Non-pigmented ciliary epithelial cell (primary cell): ENCODE measurements at regions not wholly inside any gene's neighbourhood (a gene's known extent, or its start where the extent isn't known, plus 50 kb on each side); places are given as distances from the start of the nearest gene placed in this dataset.

Experiments used
- DNase-seq: peaks from one replicate; pipeline ENCODE4 v3.0.0-alpha.2; 2010; ENCODE audit warnings: low read depth

GRCh38 chr16:86632206-86632605 is 53.9 kb downstream of the FOXL1 start:
- DNase-seq, result no peak

GRCh38 chr16:86632944-86633343 is 54.6 kb downstream of the FOXL1 start:
- no peak for DNase-seq

GRCh38 chr16:86634292-86634691 is 55.9 kb downstream of the FOXL1 start:
- no peak for DNase-seq

DNA sequence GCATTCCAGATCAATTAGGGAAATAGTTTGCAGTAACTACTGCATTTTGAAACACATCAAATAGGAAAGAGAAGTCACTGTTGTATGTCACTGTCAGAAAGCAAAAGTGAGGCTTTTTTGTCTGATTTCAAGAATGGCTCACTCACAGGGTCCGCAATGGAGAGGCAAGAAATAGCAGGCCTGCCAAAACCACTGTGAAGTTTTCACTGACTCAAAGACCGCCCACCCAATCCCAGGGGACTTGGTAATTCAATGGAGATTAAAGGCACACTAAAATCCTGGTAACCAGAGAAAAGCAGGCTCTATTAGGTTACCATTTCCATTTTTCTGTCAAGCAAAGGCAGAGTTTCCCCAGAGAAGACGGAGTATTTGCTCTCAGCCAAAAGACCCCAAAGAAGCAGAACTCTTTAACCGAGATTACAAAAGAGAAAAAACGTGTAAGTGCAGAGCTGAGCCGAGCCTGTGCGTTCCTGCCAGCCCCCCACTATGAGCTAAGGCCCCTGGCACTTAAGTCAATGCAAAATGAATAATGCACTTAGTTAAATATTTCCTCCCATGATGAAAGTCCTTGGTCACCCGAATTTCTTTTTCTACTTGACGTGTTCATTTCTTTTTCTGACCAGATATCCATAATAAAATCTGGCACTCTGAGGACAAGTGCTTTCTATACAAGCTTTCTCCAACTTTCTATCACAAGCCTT is 57.0 kb downstream of the FOXL1 start:
- DNase-seq, result no peak

DNA sequence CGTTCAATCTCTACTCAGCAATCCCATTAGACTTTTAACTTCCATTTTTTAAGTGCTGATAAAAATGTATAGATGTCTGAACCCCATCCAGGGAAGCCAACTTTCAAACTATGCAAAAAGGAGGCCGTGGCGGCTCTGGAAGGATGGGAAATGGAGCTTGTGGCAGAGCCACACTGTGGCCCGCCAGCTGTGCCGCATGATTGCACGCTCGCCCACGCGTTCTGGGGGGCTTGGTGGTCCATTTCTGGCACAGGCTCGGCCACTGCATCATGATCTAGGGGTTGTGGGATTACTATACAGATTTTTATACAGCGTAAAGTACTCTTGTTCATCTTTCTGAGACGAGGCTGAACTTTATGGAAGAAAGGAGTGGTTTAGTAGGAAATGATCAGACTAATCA is 57.6 kb downstream of the FOXL1 start:
- no peak for DNase-seq

DNA sequence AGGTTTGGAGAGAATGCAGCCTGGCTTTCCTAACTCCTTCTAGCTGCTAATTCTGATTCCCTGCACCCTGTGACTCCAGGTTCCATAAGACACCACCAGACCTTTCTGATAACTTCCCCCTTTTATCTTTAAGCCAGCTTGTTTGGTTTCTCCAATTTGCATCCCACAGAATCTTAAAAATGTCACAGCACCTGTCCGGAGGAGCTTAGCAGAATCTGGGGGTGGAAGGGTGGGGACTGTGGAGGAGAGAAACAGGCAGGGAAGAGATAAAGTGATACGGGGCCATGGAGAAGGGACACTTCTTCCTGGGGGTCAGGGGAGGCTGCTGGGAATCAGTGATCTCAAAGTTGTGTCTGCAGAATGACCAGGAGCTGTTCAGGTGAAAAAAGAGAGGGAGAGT is 59.4 kb downstream of the FOXL1 start:
- no peak for DNase-seq

DNA sequence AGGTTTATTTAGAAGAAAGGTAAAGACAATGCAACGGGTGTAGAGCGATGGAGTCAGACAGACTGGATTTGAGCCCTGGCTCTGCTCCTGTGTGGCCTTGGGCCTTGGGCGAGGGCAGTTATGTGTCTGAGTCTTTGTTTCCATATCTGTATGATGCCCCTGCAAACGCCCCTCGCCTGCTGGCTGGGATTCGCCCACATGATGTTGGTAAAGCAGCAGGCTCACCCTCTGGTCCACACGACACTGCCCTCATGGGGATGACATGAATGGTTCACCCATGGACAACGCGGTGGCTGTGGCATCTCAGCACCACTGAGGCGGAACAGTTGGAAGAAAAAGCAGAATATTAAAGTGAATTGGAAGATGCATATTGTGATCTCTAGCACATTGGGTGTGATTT is 60.3 kb downstream of the FOXL1 start:
- DNase-seq, result no peak

DNA sequence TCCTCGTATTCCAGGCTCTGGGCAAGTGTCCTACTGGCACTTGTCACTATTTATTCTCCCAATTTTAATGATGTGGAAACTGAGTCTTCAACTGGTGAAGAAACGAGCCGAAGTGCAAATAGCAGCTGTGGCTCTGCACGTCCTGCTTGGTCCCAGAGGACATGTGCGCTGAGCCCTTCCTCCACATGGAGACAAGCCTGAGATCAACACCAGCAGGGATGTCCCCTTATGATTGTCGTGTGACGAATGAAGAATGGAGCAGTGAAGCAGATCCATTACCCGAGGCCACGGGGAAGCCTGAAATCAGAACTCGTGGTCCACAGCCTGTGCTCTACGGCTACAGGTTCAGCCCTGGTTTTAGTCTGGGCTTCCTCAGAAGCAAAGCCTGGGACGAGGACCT is 61.0 kb downstream of the FOXL1 start:
- DNase-seq, result no peak

- DNase-seq, result no peak
Measured at GRCh38 chr16:86640265-86640843, 62.0 kb downstream of the FOXL1 start.

DNA sequence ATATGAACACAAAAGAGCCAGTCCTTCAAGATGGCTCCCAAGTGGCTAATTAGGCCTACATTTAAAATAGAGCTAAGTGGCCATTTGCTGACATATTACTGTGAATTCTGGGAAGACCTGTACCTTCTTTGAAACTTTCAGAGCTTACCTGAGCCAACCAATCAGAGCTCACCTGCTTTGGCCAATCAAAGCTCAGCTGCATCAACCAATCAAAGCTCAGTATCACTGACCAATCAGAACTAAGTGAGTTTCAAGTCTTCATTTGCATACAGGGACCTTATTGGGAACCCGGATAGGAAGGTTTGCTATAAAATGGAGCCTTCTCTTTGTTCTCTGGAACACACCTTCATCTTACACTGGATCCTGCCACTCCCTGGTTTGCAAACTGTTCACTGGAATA is 63.7 kb downstream of the FOXL1 start:
- no peak for DNase-seq

- DNase-seq, result no peak
Measured at GRCh38 chr16:86643671-86644070, 65.3 kb downstream of the FOXL1 start.

DNA sequence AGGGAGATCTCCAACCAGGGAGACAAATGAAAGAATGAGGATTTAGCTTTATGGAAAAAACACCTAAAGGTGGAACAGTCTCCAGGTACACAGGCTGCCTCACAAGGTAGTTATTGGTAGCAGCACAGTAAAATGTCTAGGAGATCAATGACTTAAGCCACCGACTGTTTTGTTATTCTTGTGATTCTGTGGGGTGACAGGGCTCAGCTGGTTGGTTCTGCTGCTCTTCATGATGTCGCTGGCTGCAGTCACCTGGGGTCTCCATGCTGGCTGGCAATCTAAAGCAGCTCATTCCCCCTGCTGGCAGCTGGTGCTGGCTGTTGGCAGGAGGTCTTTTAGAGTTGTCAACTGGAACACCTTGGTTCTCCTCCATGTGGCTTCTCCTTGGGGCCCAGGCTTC is 69.2 kb downstream of the FOXL1 start:
- DNase-seq, result no peak

DNA sequence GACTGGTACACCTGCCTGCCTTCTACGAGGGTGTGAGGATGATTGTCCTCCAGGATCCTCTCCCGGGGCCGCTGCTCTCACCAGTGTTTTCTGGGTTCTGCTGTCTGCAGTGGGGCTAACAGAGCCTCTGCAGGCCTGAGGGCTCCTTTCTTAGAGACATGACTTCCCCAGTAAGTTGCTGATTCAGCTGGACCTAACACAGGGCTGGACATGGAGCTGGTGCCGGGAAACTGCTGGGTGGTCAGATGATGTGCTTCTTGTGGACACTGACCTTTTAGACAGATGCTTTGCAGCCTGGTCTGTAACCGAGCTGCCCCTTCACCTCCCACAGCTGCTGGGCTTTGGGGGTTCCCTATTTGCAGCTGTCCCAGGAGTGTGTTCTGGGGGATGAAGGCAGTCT is 71.5 kb downstream of the FOXL1 start:
- no peak for DNase-seq

GRCh38 chr16:86651013-86651627 is 72.8 kb downstream of the FOXL1 start:
- no peak for DNase-seq

DNA sequence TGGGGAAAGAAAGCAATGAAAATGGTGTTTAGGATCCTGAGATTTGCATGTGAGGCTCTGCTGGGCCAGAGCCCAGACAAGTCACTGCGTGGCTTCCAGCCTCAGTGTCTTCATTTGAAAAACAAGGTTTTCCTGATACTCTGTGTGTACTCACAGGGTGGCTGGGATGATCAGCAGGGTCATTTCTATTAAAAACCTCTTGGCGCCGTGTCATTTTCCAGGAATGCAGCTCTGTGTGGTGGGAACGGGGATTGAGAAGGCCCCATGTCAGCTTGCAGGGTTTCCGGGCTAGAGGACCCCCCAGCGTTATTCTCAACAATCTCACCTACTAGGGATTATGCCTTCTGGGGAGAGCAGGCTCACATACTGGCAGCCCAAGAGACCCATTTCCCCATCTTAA is 73.5 kb downstream of the FOXL1 start:
- no peak for DNase-seq

DNA sequence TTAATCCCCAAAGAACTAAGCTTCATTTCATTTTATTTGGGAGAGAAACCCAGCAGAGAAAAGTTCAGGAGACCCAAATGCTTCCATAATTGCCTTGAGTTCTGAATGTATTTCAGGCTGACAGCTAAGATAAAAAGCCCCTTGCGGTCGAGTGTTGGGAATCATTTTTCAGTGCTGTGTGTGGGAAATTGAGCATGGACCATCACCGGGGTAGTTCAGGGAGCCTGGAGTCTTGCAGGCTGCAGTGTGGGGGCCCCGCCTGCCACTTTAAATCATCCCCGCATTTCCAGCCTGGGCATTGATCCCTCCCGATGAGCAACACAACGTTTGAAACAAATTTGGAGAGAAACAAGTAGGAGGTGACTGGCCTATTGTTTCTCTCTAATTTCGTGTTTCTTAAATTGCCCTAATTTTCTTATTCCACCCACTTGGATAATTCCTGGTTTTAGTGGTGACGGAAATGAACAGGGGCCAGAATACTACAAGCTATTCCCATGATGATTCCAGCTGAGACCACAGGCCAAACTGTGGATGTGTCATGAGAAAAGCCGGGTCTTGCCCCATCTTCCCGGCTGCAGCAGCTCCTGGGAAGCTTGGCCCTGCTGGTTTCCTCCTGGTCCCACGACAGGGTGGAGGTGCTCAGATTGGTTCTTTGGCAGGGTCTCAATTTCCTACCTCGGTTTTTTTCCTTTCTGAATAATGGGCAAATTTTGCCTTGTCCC is 75.1 kb downstream of the FOXL1 start:
- no peak for DNase-seq

DNA sequence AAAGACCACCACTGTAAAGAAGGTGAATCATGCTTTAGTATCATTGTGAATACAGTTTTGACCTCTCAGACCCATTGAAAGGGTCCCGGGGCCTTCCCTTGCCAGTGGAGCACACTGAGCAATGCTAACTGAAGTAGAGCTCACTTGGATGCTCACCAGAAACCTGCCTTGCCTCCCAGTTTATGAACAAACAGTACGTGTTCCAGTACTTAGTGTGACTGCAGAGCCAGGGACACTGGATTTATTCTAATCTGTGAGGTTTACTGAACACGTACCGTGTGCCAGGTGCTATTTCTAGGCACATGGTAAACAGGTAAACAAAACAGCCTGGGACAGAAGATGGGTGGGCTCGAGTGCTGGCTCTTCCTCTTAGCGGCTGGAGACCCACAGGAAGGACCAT is 79.6 kb downstream of the FOXL1 start:
- no peak for DNase-seq

DNA sequence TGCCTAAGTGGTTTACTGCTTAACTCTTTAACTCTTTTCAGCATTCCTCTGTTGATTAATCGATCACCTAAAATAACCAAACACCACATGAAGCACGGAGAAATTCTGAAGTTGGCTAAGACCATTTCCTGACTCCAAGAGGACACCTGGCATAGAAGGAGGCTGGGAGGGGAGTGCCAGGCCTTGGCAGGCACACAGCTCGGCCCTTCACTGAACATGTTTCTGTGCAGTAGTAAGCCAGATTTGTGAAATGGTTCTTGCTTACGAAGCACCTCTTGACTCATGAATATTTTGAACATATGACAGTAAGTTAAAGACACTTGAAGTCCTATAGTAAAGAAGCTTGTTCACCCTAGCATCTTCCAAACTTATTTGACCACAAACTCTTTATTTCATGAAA is 82.3 kb downstream of the FOXL1 start:
- DNase-seq, result no peak

DNA sequence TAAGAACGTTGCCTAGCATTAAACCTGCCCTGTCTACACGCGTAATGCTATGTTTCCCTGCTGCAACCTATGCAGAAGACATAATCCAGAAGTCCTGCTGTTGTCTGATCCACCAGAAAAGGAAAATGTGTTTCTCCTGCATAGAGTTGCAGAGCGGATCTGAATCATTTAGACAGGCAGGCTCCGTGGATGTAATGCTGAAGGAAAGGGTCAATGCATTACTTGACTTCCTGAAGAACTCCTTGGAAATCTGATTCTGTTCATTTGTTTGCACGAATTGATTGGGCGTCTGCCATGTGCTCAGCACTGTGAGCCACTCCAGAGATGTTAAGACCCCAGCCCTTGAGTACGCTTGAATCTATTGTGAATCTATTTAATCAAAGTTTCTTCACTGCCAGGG is 83.4 kb downstream of the FOXL1 start:
- DNase-seq, result no peak

GRCh38 chr16:86662195-86662594 is 83.8 kb downstream of the FOXL1 start:
- no peak for DNase-seq

DNA sequence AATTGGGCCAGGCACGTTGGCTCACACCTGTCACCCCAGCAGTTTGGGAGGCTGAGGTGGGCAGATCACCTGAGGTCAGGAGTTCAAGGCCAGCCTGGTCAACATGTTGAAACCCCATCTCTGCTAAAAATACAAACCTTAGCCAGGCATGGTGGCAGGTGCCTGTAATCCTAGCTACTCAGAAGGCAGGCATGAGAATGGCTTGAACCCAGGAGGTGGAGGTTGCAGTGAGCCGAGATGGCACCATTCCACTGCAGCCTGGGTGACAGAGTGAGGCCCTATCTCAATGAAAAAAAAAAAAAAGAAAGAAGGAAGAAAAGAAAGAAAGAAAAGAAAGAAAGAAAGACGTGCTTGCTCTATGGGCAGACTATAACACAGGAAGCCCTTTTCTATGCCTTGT is 84.4 kb downstream of the FOXL1 start:
- DNase-seq, result no peak

DNA sequence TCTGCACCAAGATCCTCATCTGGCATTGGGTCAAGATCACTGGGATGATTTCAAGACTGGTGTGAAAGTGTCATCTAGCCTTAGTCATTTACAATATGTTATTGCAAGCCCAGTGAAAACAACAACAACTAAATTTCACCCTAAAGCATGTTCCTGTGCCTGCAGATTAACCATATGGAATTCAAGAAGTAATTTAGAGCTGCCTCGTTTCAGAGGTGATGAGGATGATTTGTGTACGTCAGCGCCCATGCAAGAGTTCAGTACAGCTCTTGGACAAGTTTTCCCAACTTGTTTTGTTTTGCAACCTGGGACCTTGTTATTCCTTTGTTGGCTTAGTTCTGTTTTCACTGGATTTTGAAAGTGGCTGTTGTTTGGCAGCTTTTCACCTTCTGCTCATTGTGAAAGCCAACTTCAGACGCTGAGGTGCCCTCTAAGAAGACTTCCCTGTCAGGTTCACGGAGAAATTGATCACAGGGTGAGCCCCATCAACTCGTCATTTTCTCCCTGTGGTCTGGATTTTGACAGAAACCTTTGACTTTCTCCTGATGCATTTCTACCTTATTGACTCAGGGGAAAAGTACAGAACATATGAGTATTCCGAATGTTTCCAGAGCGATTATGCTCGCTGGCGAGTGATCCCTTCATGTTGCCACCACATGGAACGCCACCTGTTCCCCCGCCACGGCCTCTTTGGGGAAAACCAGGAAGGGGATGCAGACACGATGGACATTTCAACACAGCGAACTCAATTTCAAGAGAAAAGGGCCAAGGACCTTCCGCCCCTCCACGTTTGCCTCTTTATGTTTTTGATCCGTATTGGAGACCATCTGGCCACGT is 85.6 kb downstream of the FOXL1 start:
- DNase-seq, result no peak
